Lung (tissue), 9 donors: ENCODE measurements at regions not wholly inside any gene's neighbourhood (a gene's known extent, or its start where the extent isn't known, plus 50 kb on each side); places are given as distances from the start of the nearest gene placed in this dataset.
"Not testable (repeated sequence)": the region's sequence is repeated elsewhere in the genome, so short reads cannot be mapped to it uniquely, and the experiment has no call there.

Experiments
- ATAC-seq: fragments of 200-7000 bp; cut with Tn5 transposase; one replicate; pipeline ENCODE4 v1.9.1; 2020; ENCODE audit warnings: moderate number of reproducible peaks; ENCODE audit not compliant: insufficient read depth, low FRiP score
- DNase-seq, 3 donors: peaks; one replicate each; pipeline ENCODE4 v3.0.0-alpha.2; 2013 to 2017
- H3K27ac ChIP-seq, 2 donors: one replicate each; pipeline ENCODE4 v1.5.1; 2013; ENCODE audit warnings: mild to moderate bottlenecking in 2 of 2, moderate library complexity in 2 of 2, control low read depth in 1 of 2, inconsistent platforms in 1 of 2, low read depth in 1 of 2, low read length in 1 of 2
- H3K27me3 ChIP-seq, 3 donors: one replicate each; pipeline ENCODE4 v1.5.1; 2013; ENCODE audit warnings: low read length in 2 of 3; ENCODE audit not compliant: control insufficient read depth in 3 of 3, insufficient read depth in 3 of 3
- H3K36me3 ChIP-seq, 4 donors: one replicate each; pipeline ENCODE4 v1.5.1; 2013; ENCODE audit warnings: low read length in 4 of 4, mild to moderate bottlenecking in 1 of 4, moderate library complexity in 1 of 4; ENCODE audit not compliant: control insufficient read depth in 4 of 4, insufficient read depth in 4 of 4
- H3K4me1 ChIP-seq, 5 donors: one replicate each; pipeline ENCODE4 v1.5.1; 2013; ENCODE audit warnings: low read length in 5 of 5, mild to moderate bottlenecking in 2 of 5, moderate library complexity in 1 of 5; ENCODE audit not compliant: control insufficient read depth in 5 of 5, insufficient read depth in 5 of 5
- H3K4me3 ChIP-seq: one replicate; pipeline ENCODE4 v1.5.1; 2013; ENCODE audit warnings: mild to moderate bottlenecking, control low read depth, moderate library complexity
- H3K9ac ChIP-seq, 2 donors: one replicate each; pipeline ENCODE4 v1.5.1; 2013; ENCODE audit warnings: low read length in 2 of 2, control low read depth in 1 of 2; ENCODE audit not compliant: insufficient read depth in 1 of 2
- H3K9me3 ChIP-seq, 4 donors: one replicate each; pipeline ENCODE4 v1.5.1; 2013; ENCODE audit warnings: low read length in 3 of 4, mild to moderate bottlenecking in 1 of 4, moderate library complexity in 1 of 4; ENCODE audit not compliant: control insufficient read depth in 4 of 4, insufficient read depth in 3 of 4
- WGBS, 2 donors: extraction: QIAGEN DNeasy Blood & Tissue Kit; methylation state at CpG; one replicate each; pipeline ENCODE4 v1.1.7; 2013; 5-methylcytosine and 5-hydroxymethylcytosine counted together
- donor health status: Bipolar disorder and iron deficiency.
- donor health status: healthy.
- donor health status: DM: yes; HTN: yes; CAD: no.

GRCh38 chr21:10412928-10413246 is 108.5 kb upstream of the TPTE start:
- not testable (repeated sequence) for ATAC-seq, H3K36me3 ChIP-seq, H3K27me3 ChIP-seq, H3K9ac ChIP-seq, H3K27ac ChIP-seq, H3K4me3 ChIP-seq, H3K4me1 ChIP-seq, DNase-seq
- 79 to 82% methylated on average over 8 of the region's 8 CpGs for WGBS, 2 donors
- peaks cover 4 to 32% (median 19%) of the 10 kb centered on the region in 4 donors for H3K9me3 ChIP-seq

GRCh38 chr21:10413247-10414120 is 107.9 kb upstream of the TPTE start:
- not testable (repeated sequence) for H3K27me3 ChIP-seq, H3K4me1 ChIP-seq, H3K36me3 ChIP-seq, H3K27ac ChIP-seq, DNase-seq, H3K9ac ChIP-seq, ATAC-seq, H3K4me3 ChIP-seq
- peaks cover 4 to 35% (median 19%) of the 10 kb centered on the region in 4 donors for H3K9me3 ChIP-seq
- WGBS, 2 donors, result 86 to 89% methylated on average over 31 of the region's 31 CpGs

GRCh38 chr21:10414121-10414924 is 107.1 kb upstream of the TPTE start:
- H3K4me3 ChIP-seq, H3K9ac ChIP-seq, H3K27ac ChIP-seq, H3K27me3 ChIP-seq, H3K36me3 ChIP-seq, DNase-seq, H3K4me1 ChIP-seq, ATAC-seq: not testable (repeated sequence)
- 81 to 84% methylated on average over 14 of the region's 14 CpGs for WGBS, 2 donors
- peaks cover 4 to 43% (median 22%) of the 10 kb centered on the region in 4 donors for H3K9me3 ChIP-seq

- 85 to 87% methylated on average over 4 of the region's 4 CpGs for WGBS, 2 donors
- H3K9me3 ChIP-seq, result peaks cover 4 to 46% (median 22%) of the 10 kb centered on the region in 4 donors
- H3K9ac ChIP-seq, H3K27ac ChIP-seq, DNase-seq, H3K36me3 ChIP-seq, H3K4me1 ChIP-seq, H3K4me3 ChIP-seq, H3K27me3 ChIP-seq, ATAC-seq: not testable (repeated sequence)
Measured at GRCh38 chr21:10414925-10415254, 106.5 kb upstream of the TPTE start.

- H3K9ac ChIP-seq, H3K4me1 ChIP-seq, H3K27me3 ChIP-seq, H3K36me3 ChIP-seq, H3K27ac ChIP-seq, H3K4me3 ChIP-seq, ATAC-seq, DNase-seq: not testable (repeated sequence)
- WGBS, 2 donors, result 61 to 66% methylated on average over 7 of the region's 7 CpGs
- H3K9me3 ChIP-seq, result peaks cover 4 to 45% (median 23%) of the 10 kb centered on the region in 4 donors
Measured at GRCh38 chr21:10415456-10415855, 105.9 kb upstream of the TPTE start.

GRCh38 chr21:10415859-10416258 is 105.5 kb upstream of the TPTE start:
- H3K9ac ChIP-seq, H3K36me3 ChIP-seq, ATAC-seq, H3K4me1 ChIP-seq, DNase-seq, H3K27me3 ChIP-seq, H3K27ac ChIP-seq, H3K4me3 ChIP-seq: not testable (repeated sequence)
- 51 to 54% methylated on average over 6 of the region's 6 CpGs for WGBS, 2 donors
- H3K9me3 ChIP-seq, result peaks cover 4 to 46% (median 25%) of the 10 kb centered on the region in 4 donors

- not testable (repeated sequence) for H3K4me3 ChIP-seq, ATAC-seq, H3K4me1 ChIP-seq, H3K9ac ChIP-seq, H3K27me3 ChIP-seq, H3K36me3 ChIP-seq, DNase-seq, H3K27ac ChIP-seq
- peaks cover 4 to 51% (median 25%) of the 10 kb centered on the region in 4 donors for H3K9me3 ChIP-seq
- 51 to 55% methylated on average over 4 of the region's 4 CpGs for WGBS, 2 donors
Measured at GRCh38 chr21:10416691-10417447, 104.5 kb upstream of the TPTE start.
